Activated CD4-positive, alpha-beta T cell treated with anti-CD3 and anti-CD28 coated beads, Interleukin-2, amount 50 U/mL, for 16 hours (primary cell): ENCODE measurements at regions not wholly inside any gene's neighbourhood (a gene's known extent, or its start where the extent isn't known, plus 50 kb on each side); places are given as distances from the start of the nearest gene placed in this dataset.

ENCODE experiments used
- DNase-seq: peaks from one replicate; pipeline ENCODE4 v3.0.0-alpha.2; 2020

DNA sequence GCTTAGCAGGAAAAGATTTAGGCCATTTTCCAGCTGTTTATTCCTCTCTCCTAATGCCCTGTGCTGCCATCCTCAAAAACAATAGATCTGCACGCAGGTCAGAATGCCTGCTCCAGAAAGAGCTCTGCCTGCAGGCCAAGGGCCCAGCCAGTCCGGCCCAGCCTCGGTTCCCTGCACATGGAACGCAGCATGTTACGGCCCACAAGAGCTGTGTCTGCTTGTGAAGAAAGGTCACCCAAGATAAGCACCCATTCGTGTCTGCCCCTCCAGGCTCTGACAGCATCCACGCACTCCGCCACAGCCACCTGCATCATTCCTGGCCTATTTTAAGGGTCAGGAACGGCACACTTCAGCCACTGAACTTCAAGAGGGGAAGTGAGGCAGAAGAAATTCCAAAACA is 152.2 kb downstream of the SPATA19 start:
- DNase-seq = no peak

DNA sequence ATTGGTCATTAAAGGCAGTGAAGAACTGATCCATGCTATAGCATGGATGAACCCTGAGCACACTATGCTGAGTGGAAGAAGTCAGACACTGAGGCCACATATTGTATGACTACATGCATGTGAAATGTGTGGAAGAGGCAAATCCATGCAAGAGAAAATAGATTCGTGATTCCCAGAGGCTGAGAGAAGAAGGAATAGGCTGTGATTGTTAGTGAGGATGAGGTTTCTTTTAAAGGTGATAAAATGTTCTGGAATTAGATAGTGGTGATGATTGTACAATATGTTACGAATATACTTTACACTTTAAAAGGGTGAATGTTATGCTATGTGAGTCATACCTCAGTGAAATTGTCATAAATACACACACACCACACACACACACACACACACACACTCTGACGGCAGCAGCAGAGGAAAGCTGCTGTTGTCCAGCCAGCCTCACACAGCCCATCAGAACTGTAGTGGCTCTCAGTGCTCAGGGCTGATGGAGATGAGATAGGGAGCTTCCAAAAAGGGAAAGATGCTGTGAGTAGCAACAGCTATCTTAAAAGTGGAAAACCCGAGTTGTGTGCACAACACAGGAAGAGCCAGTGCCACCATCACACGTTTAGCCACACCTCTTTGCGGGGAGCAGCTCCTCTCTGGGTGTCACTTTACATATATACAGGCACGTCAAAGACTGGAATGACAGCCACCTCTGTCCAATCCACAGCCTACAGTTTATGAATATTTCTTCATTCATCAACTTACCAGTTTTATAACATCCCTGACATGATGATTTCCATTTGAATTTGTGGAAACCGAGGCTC is 153.0 kb downstream of the SPATA19 start:
- no peak for DNase-seq

DNA sequence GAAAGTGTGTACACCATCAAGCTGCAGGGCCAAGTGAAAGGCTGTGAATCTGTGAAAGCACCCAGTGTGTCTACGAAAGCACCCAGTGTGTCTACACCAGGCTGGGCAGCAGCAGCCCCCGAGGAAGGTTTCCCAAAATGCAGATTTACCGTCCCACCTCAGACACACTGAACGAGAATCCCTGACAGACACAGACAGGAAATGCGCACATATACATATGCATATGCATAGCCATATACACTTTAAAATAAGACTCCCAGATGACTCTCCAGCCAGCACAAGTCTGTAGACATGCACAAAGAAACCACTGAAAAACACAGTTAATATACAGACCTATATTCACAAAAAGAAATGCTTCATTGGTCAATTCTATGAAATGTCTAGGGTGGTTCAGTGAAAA is 155.5 kb upstream of the OPCML start:
- DNase-seq = no peak

DNA sequence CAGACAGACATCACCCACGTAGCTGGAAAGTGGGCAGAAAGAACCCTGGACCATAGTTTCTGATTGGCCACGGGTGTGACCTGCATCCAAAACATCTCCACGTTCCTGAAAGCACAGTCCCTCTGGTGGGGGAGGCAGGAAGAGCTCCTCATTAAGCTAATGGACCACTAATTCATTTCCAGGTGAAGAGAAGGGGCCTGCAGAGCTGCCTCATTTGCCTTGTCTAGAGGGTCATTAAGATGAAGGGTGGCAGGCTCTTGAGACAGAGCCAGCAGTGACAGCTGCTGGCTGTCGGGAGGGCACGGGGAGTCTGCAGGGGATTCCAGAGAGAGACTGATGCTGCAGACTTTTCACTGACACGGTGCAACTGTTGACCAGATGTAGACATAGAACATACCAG is 149.6 kb upstream of the OPCML start:
- no peak for DNase-seq

DNA sequence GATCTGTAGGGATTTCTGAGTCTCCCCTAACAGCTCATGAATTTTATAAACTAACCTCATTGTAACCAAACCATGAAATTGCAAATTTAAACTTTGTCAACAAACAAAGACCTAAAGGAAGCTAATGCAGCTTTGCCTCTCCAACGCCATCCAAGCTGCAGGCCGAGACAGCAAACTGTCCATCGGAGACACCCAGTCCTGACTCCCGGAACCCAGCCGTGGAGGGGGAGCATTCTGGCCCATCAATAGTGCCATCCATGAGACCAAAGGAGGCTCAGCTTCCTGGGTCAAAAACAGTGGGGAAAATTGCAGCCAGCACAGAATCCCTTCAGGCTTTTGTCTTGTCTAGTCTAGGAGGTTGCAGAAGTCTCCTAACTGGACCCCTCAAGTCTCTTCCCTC is 147.6 kb upstream of the OPCML start:
- DNase-seq = no peak

DNA sequence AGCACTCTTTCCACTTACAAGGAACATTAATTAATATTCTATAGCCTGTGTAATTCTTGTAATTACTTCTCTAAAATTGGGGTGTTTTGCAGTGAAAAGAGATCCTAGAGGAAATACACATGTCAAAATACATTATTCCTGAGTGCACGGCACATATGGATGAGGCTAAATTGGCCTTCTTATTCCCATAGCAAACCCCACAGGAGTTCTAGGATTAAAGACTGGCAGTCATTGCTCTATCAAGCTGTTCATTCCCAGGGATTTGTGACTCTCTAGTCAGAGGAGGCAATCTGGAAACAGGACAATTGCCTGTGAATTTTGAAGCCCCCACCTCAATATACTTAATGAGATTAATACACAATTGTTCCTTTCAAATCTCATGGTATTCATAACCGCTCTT is 145.9 kb upstream of the OPCML start:
- DNase-seq = no peak

DNA sequence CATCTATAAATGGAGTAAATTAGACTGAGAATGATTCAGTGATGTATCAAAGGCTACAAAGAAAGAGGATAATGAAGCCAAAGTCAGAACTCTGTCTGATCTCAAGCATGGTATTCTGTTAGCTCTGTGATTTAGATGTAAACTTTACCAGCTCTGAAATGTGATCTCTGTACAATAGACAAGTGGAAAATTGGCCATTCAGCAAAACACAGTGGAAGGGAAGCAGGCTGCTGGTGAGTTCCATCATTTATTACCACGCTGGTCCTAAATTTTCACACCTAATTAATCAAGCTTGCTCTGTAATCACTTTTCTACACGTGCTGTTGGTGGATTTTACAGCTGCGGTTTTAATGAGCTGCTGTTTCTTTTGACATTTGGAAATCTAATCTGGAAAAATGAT is 145.1 kb upstream of the OPCML start:
- no peak for DNase-seq

DNA sequence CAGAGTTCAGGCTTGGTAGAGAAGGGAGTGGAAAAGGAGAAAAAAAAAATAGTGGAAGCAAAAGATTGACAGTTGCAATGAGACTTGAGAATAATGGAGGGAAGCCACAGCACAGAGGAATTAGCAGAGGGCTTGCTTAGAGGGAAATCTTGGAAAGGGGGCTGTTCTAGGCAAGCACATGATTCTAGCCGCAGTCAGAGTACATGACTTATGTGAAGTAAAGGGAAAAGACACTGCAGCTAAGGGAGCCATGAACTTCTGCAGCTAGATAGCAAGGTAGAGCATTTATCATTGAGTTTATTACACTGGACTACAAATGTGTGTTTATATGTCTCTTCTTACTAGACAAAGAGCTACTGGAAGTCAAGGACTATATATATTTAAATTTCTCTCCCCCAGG is 144.0 kb upstream of the OPCML start:
- no peak for DNase-seq

DNA sequence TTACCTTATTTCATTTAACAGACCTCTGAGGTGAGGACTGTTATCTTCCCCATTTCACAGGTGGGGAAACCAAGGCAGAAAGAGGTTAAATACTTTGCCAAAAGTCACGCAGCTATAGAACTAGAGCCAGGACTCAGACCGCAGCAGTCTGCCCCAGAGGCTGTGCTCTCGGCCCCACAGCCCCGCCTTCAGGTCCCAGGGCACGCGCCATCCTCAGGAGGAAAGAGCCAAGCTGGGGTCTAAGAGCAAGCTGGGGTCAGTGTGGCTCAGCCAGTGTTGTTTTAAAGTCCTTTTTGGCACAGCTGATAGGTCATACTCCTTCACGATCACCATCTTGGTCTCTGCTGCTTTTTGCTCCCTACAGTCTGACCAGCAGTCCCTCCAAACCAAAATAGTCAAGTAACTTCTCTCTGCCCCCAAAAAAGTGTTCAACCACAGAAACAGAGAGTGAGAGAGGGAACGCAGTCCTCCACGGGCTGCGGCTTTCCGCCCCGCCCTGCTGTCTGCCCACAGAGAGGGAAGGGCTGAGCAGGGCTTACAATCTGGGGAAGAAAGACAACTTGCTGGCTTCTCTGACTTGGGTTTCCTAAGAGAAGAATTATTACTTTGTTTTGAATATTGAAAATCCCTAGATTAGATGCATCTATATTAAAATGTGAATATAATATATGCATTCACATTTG is 137.2 kb upstream of the OPCML start:
- DNase-seq = no peak

DNA sequence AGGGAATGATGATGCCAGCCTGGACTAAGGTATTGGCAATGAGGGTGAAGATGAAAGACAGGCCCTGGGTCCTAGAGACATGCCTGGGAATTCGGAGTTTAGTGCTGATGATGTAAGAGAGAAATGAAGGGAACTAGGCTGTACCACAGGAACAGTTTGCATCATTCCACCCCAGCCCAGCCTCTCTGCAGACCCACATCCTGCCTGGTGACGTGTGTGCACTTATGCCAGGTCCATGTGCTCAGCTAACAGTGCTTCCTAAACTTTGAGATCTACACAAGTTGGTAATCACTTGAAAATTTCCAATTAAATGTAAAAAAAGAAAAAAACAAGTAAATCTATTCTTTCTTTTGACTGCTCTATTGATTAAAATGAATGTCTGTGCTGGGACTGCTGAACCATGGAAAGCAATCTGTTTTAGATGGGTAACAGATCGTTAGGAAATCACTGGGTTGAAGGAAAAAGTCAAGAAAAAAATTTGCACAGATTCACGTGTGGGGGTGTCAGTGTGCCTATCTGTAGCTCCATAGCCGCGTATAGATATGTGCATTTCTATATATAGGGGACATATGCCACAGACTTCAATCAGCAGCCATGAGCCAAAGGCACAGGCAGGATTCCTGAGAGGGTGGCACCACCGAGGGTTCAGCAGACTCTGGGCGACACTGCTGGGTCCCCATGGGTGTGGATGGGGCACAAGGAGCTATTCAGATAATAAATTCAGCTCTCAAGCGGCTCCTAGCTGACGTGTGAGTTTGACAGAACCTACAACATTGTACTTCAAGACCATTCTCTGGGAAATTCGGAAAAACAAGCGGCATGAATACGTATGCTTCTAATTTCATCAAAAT is 131.1 kb upstream of the OPCML start:
- DNase-seq = no peak

DNA sequence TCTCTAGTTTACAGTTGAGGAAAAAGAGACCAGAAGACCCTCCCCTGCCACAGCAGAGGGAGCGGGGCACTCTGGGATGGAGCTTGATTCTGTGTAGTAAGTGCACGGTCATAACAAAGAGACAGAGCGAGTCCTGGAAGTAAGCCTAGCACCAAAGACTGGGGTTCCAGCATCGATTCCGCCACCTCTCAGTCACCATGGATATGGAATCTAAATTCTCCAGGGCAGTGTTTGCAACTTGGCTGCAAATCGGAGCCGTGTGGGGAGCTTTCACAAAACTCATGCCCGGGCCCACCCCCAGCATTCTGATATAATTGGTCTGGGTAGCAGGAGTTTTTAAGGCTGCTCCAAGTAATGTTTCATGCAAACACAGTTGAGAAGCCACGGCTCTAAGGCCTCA is 129.5 kb upstream of the OPCML start:
- no peak for DNase-seq

DNA sequence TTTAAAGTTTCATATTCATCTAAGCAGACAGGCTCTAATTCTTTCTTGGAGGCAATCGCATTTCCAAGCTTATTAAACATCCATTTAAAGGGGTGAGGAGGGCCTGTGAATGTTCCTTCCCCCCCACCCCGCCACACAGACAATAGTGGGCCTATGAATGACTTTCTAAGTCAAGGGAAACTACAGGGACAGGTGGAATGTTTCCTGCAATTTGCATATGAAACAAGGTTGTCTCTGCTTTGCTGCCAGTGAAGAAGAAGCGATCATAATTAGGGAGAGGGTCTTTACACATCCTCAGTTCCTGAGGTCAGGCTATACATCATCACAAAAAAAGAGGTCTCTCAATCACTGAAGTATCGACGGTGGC is 127.9 kb upstream of the OPCML start:
- no peak for DNase-seq

DNA sequence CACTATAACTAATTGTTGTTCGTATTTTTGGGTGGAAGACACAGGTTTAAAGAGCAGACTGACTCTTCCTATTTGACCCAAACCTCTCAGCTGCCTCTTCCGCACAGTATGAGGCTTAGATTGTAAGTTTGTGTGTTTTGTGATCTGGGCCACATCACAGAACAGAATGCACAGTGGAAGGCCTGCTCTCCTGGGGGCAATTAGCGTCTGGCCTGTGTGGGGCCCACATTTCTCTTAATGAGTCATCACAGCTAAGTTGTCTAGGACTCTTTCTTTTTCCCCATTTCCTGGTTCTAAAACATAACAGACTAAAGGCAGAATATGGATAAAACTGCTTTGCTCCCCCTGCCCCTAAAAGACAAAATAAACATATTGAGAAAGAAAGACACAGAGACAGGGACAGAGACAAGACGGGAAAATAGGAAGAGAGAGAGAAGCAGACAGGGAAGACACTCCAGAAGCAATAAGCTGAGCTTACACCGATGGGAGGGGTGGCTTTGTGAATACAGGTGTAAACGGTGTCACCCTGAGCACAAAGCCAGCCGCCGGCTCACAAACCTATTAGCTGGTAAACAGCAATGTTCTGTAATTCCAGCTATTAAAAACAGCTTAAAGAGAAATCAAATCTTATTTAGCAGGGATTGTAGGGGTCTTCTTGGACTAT is 127.4 kb upstream of the OPCML start:
- no peak for DNase-seq

DNA sequence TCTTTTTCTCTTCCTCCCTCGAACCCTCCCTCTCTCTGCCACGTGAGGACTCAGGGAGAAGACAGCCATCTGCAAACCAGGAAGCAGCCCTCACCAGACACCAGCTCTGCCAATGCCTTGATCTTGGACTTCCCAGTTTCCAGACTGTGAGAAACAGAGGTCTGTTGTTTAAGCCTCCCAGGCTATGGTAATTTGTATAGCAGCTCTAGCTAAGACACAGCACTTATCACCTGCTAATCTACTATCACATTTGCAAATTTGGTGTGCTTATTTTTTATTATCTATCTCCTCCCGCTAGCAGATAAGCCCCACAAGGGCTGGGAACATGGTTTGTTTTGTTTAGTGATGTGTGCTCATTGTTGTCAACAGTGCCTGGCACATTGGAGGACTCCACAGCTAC is 124.8 kb upstream of the OPCML start:
- no peak for DNase-seq

DNA sequence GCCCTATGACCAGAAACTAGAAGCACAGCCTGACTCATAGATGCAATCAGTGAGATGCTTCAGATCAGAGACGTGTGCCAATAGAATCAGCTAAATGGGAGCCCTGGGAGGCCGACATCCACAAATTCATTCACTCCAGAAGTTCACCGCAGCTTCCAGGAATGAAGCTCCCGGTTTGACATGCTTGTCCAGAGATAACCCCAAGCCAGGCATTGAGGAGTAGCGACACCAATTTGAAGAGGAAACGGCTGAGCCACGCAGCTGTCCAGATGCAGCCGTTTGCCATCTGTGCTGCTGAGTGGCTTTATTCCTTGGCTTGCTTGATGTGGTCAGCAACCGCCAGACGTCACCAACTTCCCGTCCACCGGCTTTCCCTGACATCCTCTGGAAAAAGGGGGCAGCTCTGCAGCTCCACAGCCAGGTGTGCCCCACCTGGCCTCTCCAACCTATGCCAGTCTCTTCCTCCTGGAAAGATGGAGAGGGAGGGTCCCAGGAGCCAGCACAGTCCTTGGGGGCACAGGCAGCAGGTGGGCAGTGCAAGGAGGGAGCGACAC is 123.9 kb upstream of the OPCML start:
- no peak for DNase-seq

DNA sequence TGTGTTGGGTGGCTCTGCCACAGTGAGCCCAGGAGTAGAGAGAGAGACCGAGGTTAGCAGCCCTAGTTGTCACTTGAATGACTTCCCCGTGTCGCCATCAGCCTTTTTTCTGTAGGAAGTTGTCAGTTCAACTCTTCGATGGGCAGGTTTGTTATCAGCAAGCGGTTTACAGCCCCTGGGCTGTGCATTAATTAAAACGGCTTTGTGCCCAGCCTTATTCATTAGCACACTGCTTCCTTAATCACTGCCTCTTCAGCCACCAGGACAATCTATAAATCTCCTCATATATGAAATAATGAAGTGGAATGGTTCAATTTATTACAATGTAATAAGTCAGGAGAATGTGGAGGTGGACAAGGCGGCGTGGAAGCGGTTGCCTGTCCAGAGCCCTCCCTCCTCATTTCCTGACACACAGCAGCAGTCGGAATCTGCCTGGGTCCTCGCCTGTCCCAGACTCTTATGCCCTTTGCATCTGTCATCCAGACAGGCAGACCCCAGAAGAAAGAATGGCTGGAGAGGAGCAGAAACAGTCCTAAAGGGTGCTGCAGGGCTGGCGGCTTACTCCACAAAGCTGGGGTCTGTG is 122.4 kb upstream of the OPCML start:
- DNase-seq = no peak

DNA sequence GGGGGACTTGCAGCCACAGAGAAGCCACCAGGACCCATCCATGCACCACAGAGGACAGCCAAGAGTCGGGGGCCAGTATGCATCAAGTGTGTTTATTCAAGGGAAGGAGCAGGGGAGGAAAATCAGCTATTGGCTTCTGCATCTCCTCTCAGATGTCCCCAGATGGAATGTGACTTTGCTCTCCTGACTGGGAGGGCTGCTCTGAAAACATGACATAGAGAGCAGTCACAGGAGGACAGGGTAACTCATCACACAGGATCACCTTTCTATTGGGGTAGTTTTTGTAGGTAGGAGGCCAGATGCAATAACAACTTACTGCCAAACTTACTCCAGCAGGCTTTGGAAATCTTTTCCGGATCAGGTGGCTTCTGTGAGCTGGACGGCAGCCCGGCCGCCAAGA is 121.0 kb upstream of the OPCML start:
- DNase-seq = no peak

DNA sequence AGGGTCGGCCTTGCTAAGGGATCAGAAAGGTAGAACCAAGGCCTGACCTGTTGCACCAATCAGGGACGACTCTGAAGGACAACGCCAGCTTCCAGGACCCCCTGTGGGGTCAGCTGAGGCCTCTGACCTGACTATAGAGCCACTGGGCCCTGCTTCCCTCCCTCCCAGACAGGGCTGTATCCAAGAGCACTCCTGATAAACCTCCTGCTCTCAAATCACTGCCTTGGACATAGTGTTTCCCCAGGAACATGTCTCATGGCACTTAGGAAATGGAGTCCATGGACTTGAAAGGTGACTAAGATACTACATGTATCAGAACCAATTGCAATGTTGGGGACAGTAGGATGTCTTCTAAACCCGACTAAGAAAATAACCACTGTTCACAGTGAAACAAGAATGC is 117.8 kb upstream of the OPCML start:
- DNase-seq = no peak

DNA sequence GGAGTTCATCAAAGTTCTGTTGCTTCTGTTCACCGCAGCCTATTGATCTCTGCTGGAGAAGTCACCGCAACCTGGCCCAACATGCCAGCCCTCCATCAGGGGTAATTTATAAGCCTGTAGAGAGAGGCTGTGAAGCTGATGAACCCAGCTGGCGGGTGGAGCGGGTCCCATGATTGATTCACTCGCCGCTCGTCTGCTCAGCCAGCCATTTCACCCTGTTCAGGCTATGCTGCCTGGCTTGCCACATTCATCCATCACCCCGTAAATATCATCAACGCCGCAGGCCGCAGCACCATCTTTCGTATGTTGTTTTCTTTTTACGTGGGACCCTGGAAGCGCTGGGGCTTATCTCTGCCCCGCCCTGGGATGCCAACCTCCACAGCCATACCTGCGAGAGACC is 116.7 kb upstream of the OPCML start:
- no peak for DNase-seq

DNA sequence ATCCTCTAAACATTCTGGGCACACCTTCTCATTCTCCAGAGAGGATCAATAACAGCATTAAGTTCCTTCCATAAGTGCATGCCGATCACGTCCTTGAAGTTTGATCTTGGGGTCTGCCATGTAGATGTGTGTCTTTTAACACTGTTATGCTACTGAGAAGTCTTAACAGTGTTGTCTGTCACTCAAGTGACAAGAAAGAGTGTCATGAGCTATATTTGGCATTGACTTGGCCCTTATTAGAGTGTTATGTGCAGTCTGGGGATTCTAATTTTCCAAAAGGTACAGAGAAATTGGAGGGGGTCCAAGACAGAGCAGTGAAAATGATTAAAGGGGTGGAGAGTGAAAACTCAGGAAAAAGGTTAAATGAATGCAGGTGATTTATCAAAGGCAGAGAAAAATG is 107.1 kb upstream of the OPCML start:
- no peak for DNase-seq

DNA sequence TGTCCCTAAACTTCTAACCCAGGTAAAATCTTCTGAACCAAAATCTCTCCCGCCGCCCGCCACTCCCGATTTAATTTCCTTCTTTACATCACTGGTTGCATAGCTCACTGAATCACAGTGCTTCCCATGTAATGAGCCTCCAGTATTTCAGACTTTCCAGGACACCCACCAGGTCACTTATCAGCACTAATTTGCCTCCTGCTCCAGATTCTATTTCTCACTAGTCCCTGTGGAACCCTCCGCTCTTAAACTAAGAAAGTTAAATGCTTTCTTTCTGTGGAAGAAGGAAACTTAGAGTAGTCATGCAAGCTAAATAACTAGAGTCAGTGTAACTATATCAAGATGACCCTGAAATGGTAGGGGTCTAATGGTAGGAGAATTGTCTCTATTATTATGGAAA is 106.6 kb upstream of the OPCML start:
- DNase-seq = no peak

DNA sequence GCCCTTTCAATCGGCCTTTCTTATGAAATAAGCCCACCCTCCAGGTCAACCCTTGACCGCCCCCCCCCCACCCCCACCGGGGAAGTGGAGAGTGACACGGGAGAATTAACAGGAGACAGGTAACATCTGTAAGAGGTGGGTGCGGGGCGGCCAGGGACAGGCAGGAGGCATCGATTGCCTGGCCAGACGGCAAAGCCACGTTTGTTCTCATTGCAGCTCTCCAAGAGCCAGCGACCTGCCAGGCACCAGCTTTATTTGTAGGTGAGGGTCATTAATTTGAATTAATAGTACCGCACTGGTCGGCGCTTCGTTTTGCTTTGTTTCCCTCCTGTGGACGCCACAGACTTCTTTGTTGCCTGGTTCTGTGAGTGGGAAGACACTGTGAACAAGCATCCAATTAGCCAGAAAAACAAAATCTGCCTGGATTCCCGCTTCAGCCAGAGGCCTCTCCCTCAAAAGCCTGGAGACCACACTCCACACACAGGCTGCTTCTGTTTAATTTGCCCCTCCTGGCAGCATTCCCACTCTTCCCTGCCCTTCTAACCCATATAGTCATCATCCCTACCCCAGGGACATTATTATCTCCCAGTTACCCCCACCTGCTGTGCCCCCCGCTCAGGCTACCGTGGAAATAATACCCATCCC is 104.5 kb upstream of the OPCML start:
- DNase-seq = no peak
